ENCODE measurements at regions not wholly inside any gene's neighbourhood (a gene's known extent, or its start where the extent isn't known, plus 50 kb on each side); places are given as distances from the start of the nearest gene placed in this dataset.

- Histone ChIP-seq H3K27me3 (ENCODE audit: insufficient read depth, low read length) (no peaks in the 10 kb centered on the region), H3K27ac (ENCODE audit: low read length) (no peak overlapping the region), H3K9me3 (ENCODE audit: insufficient read depth, low read depth, low read length) (no peaks in the 10 kb centered on the region), H3K36me3 (ENCODE audit: insufficient read depth, low read depth, low read length) (no peaks in the 10 kb centered on the region), H3K4me3 (ENCODE audit: low read length) (no peak overlapping the region), H3K9ac (ENCODE audit: low read depth, low read length) (no peak overlapping the region), H3K4me1 (ENCODE audit: insufficient read depth, low read length) (no peaks in the 10 kb centered on the region)
These were observed 251.9 kb upstream of the PRDM1 start for GRCh38 chr6:105833959-105834947.

GRCh38 chr6:105832313-105832761 is 253.8 kb upstream of the PRDM1 start:
- Histone ChIP-seq H3K9ac (ENCODE audit: low read depth, low read length) (no peak overlapping the region), H3K4me3 (ENCODE audit: low read length) (no peak overlapping the region), H3K27ac (ENCODE audit: low read length) (no peak overlapping the region), H3K9me3 (ENCODE audit: insufficient read depth, low read depth, low read length) (no peaks in the 10 kb centered on the region), H3K4me1 (ENCODE audit: insufficient read depth, low read length) (no peaks in the 10 kb centered on the region), H3K36me3 (ENCODE audit: insufficient read depth, low read depth, low read length) (no peaks in the 10 kb centered on the region), H3K27me3 (ENCODE audit: insufficient read depth, low read length) (no peaks in the 10 kb centered on the region)

- no peak overlapping the region for H3K4me3 ChIP-seq (ENCODE audit: low read length)
- no peaks in the 10 kb centered on the region for H3K9me3 ChIP-seq (ENCODE audit: insufficient read depth, low read depth, low read length)
These were observed 254.6 kb upstream of the PRDM1 start for GRCh38 chr6:105831311-105832097.

GRCh38 chr6:105825210-105825609 is 260.9 kb upstream of the PRDM1 start:
- no peaks in the 10 kb centered on the region for H3K27me3 ChIP-seq (ENCODE audit: insufficient read depth, low read length)
- no peak overlapping the region for H3K9ac ChIP-seq (ENCODE audit: low read depth, low read length)
- H3K36me3 ChIP-seq (ENCODE audit: insufficient read depth, low read depth, low read length) = no peaks in the 10 kb centered on the region
- no peak overlapping the region for H3K4me3 ChIP-seq (ENCODE audit: low read length)
- no peaks in the 10 kb centered on the region for H3K4me1 ChIP-seq (ENCODE audit: insufficient read depth, low read length)
- H3K27ac ChIP-seq (ENCODE audit: low read length) = no peak overlapping the region
- peaks cover 3% of the 10 kb centered on the region; the same call in 1 of the 2 replicates for H3K9me3 ChIP-seq (ENCODE audit: insufficient read depth, low read depth, low read length)

More at GRCh38 chr6:105831311-105832097, 254.6 kb upstream of the PRDM1 start:
- H3K9ac ChIP-seq (ENCODE audit: low read depth, low read length) = no peak overlapping the region
- H3K36me3 ChIP-seq (ENCODE audit: insufficient read depth, low read depth, low read length) = no peaks in the 10 kb centered on the region
- no peaks in the 10 kb centered on the region for H3K4me1 ChIP-seq (ENCODE audit: insufficient read depth, low read length)
- H3K27me3 ChIP-seq (ENCODE audit: insufficient read depth, low read length) = no peaks in the 10 kb centered on the region
- H3K27ac ChIP-seq (ENCODE audit: low read length) = no peak overlapping the region

GRCh38 chr6:105824732-105825131 is 261.4 kb upstream of the PRDM1 start:
- no peak overlapping the region for H3K27ac ChIP-seq (ENCODE audit: low read length)
- H3K9me3 ChIP-seq (ENCODE audit: insufficient read depth, low read depth, low read length) = peaks cover 3% of the 10 kb centered on the region; the same call in 1 of the 2 replicates
- no peaks in the 10 kb centered on the region for H3K36me3 ChIP-seq (ENCODE audit: insufficient read depth, low read depth, low read length)
- no peak overlapping the region for H3K4me3 ChIP-seq (ENCODE audit: low read length)
- no peak overlapping the region for H3K9ac ChIP-seq (ENCODE audit: low read depth, low read length)
- no peaks in the 10 kb centered on the region for H3K27me3 ChIP-seq (ENCODE audit: insufficient read depth, low read length)
- no peaks in the 10 kb centered on the region for H3K4me1 ChIP-seq (ENCODE audit: insufficient read depth, low read length)

- no peaks in the 10 kb centered on the region for H3K27me3 ChIP-seq (ENCODE audit: insufficient read depth, low read length)
- no peaks in the 10 kb centered on the region for H3K36me3 ChIP-seq (ENCODE audit: insufficient read depth, low read depth, low read length)
- no peaks in the 10 kb centered on the region for H3K4me1 ChIP-seq (ENCODE audit: insufficient read depth, low read length)
- H3K9ac ChIP-seq (ENCODE audit: low read depth, low read length) = no peak overlapping the region
- peaks cover 3% of the 10 kb centered on the region; the same call in 1 of the 2 replicates for H3K9me3 ChIP-seq (ENCODE audit: insufficient read depth, low read depth, low read length)
- no peak overlapping the region for H3K27ac ChIP-seq (ENCODE audit: low read length)
- no peak overlapping the region for H3K4me3 ChIP-seq (ENCODE audit: low read length)
These were observed 264.4 kb upstream of the PRDM1 start for GRCh38 chr6:105821777-105822176.

- H3K9ac ChIP-seq (ENCODE audit: low read depth, low read length) = no peak overlapping the region
- H3K36me3 ChIP-seq (ENCODE audit: insufficient read depth, low read depth, low read length) = no peaks in the 10 kb centered on the region
- peaks cover 3% of the 10 kb centered on the region; the same call in 1 of the 2 replicates for H3K9me3 ChIP-seq (ENCODE audit: insufficient read depth, low read depth, low read length)
- H3K27ac ChIP-seq (ENCODE audit: low read length) = no peak overlapping the region
- H3K4me1 ChIP-seq (ENCODE audit: insufficient read depth, low read length) = no peaks in the 10 kb centered on the region
- no peaks in the 10 kb centered on the region for H3K27me3 ChIP-seq (ENCODE audit: insufficient read depth, low read length)
- no peak overlapping the region for H3K4me3 ChIP-seq (ENCODE audit: low read length)
These were observed 265.1 kb upstream of the PRDM1 start for GRCh38 chr6:105821027-105821426.

- no peak overlapping the region for H3K27ac ChIP-seq (ENCODE audit: low read length)
- H3K4me3 ChIP-seq (ENCODE audit: low read length) = no peak overlapping the region
- no peaks in the 10 kb centered on the region for H3K36me3 ChIP-seq (ENCODE audit: insufficient read depth, low read depth, low read length)
- peaks cover 3% of the 10 kb centered on the region; the same call in 1 of the 2 replicates for H3K9me3 ChIP-seq (ENCODE audit: insufficient read depth, low read depth, low read length)
- no peaks in the 10 kb centered on the region for H3K27me3 ChIP-seq (ENCODE audit: insufficient read depth, low read length)
- H3K4me1 ChIP-seq (ENCODE audit: insufficient read depth, low read length) = no peaks in the 10 kb centered on the region
- no peak overlapping the region for H3K9ac ChIP-seq (ENCODE audit: low read depth, low read length)
These were observed 266.4 kb upstream of the PRDM1 start for GRCh38 chr6:105819745-105820144.

GRCh38 chr6:105818505-105818904 is 267.6 kb upstream of the PRDM1 start:
- Histone ChIP-seq H3K36me3 (ENCODE audit: insufficient read depth, low read depth, low read length) (no peaks in the 10 kb centered on the region), H3K9me3 (ENCODE audit: insufficient read depth, low read depth, low read length) (peaks cover 3% of the 10 kb centered on the region; the same call in 1 of the 2 replicates), H3K27ac (ENCODE audit: low read length) (no peak overlapping the region), H3K4me1 (ENCODE audit: insufficient read depth, low read length) (no peaks in the 10 kb centered on the region), H3K27me3 (ENCODE audit: insufficient read depth, low read length) (no peaks in the 10 kb centered on the region), H3K4me3 (ENCODE audit: low read length) (no peak overlapping the region), H3K9ac (ENCODE audit: low read depth, low read length) (no peak overlapping the region)

- Histone ChIP-seq H3K36me3 (ENCODE audit: insufficient read depth, low read depth, low read length) (no peaks in the 10 kb centered on the region), H3K27me3 (ENCODE audit: insufficient read depth, low read length) (no peaks in the 10 kb centered on the region), H3K4me1 (ENCODE audit: insufficient read depth, low read length) (no peaks in the 10 kb centered on the region), H3K9ac (ENCODE audit: low read depth, low read length) (no peak overlapping the region), H3K4me3 (ENCODE audit: low read length) (no peak overlapping the region), H3K9me3 (ENCODE audit: insufficient read depth, low read depth, low read length) (peaks cover 3% of the 10 kb centered on the region; the same call in 1 of the 2 replicates), H3K27ac (ENCODE audit: low read length) (no peak overlapping the region)
These were observed 268.2 kb upstream of the PRDM1 start for GRCh38 chr6:105817961-105818360.

- H3K4me3 ChIP-seq (ENCODE audit: low read length) = no peak overlapping the region
- H3K4me1 ChIP-seq (ENCODE audit: insufficient read depth, low read length) = no peaks in the 10 kb centered on the region
- no peak overlapping the region for H3K27ac ChIP-seq (ENCODE audit: low read length)
- no peaks in the 10 kb centered on the region for H3K36me3 ChIP-seq (ENCODE audit: insufficient read depth, low read depth, low read length)
- peaks cover 3% of the 10 kb centered on the region; the same call in 1 of the 2 replicates for H3K9me3 ChIP-seq (ENCODE audit: insufficient read depth, low read depth, low read length)
- no peak overlapping the region for H3K9ac ChIP-seq (ENCODE audit: low read depth, low read length)
- no peaks in the 10 kb centered on the region for H3K27me3 ChIP-seq (ENCODE audit: insufficient read depth, low read length)
These were observed 268.8 kb upstream of the PRDM1 start for GRCh38 chr6:105817370-105817769.
